Smooth muscle cell (in vitro differentiated cells): ENCODE measurements at regions not wholly inside any gene's neighbourhood (a gene's known extent, or its start where the extent isn't known, plus 50 kb on each side); places are given as distances from the start of the nearest gene placed in this dataset.
A peak's percentile ranks its signal among the peaks of the same experiment; 100 is the strongest.

Source experiments
- DNase-seq: peaks from one replicate; lab custom pipeline; 2025; ENCODE audit not compliant: unreplicated experiment; lab: John Stamatoyannopoulos, UW
- H2AFZ ChIP-seq: fragments of 200-600 bp; sonication (generic); 2 replicates; pipeline ENCODE4 v1.6.0; 2016; ENCODE audit warnings: antibody characterized with exemption, low read depth, mild to moderate bottlenecking
- H3F3A ChIP-seq: fragments of 200-600 bp; sonication (generic); 2 replicates; pipeline ENCODE4 v1.6.0; 2017; ENCODE audit warnings: antibody characterized with exemption, low read depth
- H3K27ac ChIP-seq: fragments of 200-600 bp; sonication (generic); 2 replicates; pipeline ENCODE4 v1.5.1; 2016; ENCODE audit warnings: low read depth, mild to moderate bottlenecking
- H3K27me3 ChIP-seq: fragments of 200-600 bp; sonication (generic); 2 replicates; pipeline ENCODE4 v1.6.1; 2016; ENCODE audit warnings: low read depth, mild to moderate bottlenecking
- H3K36me3 ChIP-seq: fragments of 200-600 bp; sonication (generic); 2 replicates; pipeline ENCODE4 v1.5.1; 2016; ENCODE audit warnings: low read depth
- H3K4me1 ChIP-seq: fragments of 200-600 bp; sonication (generic); 2 replicates; pipeline ENCODE4 v1.5.1; 2016; ENCODE audit warnings: low read depth
- H3K4me2 ChIP-seq: fragments of 200-600 bp; sonication (generic); 2 replicates; pipeline ENCODE4 v1.6.0; 2016; ENCODE audit warnings: mild to moderate bottlenecking
- H3K4me3 ChIP-seq: fragments of 200-600 bp; sonication (generic); 2 replicates; pipeline ENCODE4 v1.5.1; 2016; ENCODE audit warnings: mild to moderate bottlenecking
- H3K79me2 ChIP-seq: fragments of 200-600 bp; sonication (generic); 2 replicates; pipeline ENCODE4 v1.6.0; 2016; ENCODE audit warnings: low read depth, mild to moderate bottlenecking
- H3K9ac ChIP-seq: fragments of 200-600 bp; sonication (generic); 2 replicates; pipeline ENCODE4 v1.6.0; 2016; ENCODE audit warnings: low read depth
- H3K9me3 ChIP-seq: fragments of 200-600 bp; sonication (generic); replicated peaks from 2 replicates; pipeline ENCODE4 v1.5.1; 2016; ENCODE audit warnings: low read depth
- H4K20me1 ChIP-seq: fragments of 200-600 bp; sonication (generic); 2 replicates; pipeline ENCODE4 v1.6.0; 2016; ENCODE audit warnings: low read depth
- CTCF ChIP-seq: fragments of 200-600 bp; sonication (generic); IDR thresholded peaks from 2 replicates; pipeline ENCODE4 v1.5.1; 2017; ENCODE audit warnings: borderline replicate concordance, mild to moderate bottlenecking, antibody characterized with exemption; ENCODE audit not compliant: insufficient read depth, poor library complexity, severe bottlenecking
- WGBS: methylation state at CpG from one replicate; pipeline ENCODE4 v1.1.7; 2016; ENCODE audit warnings: low lambda C conversion rate; 5-methylcytosine and 5-hydroxymethylcytosine counted together

- no peaks in the 10 kb centered on the region for H3K9me3 ChIP-seq
- TF ChIP-seq CTCF = no peak
- 86% methylated on average over 7 of the region's 7 CpGs for WGBS
These were observed 311.4 kb downstream of the CBLN1 start for GRCh38 chr16:48970216-48970615.

DNA sequence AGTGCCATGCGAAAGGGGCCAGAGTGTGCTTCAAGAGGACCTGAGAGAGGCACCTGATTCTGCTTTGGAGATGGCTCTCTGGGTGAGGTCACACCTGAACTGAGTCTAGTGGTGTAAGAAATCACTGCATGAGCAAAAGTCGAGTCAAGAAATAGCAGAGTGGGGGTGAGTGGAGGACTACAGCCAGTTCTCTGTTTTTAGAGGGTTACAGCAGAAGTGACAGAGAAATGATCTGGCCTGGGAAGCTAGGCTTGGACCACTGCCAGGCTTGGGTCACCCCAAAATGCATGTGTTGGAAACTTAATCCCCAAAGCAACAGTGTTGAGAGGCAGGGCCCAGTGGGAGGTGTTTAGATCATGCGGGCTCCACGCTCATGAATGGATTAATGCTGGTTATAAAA, 312.0 kb downstream of the CBLN1 start:
- Histone ChIP-seq H3K4me1 (no peaks in the 10 kb centered on the region), H3K4me2 (no peak overlapping the region), H2AFZ (no peak overlapping the region), H3K9ac (no peak overlapping the region), H3K27ac (no peak overlapping the region), H3K27me3 (no peaks in the 10 kb centered on the region), H4K20me1 (no peaks in the 10 kb centered on the region), H3F3A (peaks cover 4% of the 10 kb centered on the region), H3K79me2 (no peaks in the 10 kb centered on the region), H3K4me3 (no peak overlapping the region), H3K9me3 (no peaks in the 10 kb centered on the region), H3K36me3 (no peaks in the 10 kb centered on the region)
- no peak for DNase-seq
- TF ChIP-seq CTCF = no peak
- WGBS = 98% methylated on average over 4 of the region's 4 CpGs

More at GRCh38 chr16:48970216-48970615, 311.4 kb downstream of the CBLN1 start:
- H3K4me2 ChIP-seq = no peak overlapping the region
- H3K79me2 ChIP-seq = no peaks in the 10 kb centered on the region
- no peak overlapping the region for H3K27ac ChIP-seq
- no peak overlapping the region for H3K9ac ChIP-seq
- no peaks in the 10 kb centered on the region for H4K20me1 ChIP-seq
- no peaks in the 10 kb centered on the region for H3F3A ChIP-seq
- no peak overlapping the region for H2AFZ ChIP-seq
- no peak for DNase-seq
- no peaks in the 10 kb centered on the region for H3K27me3 ChIP-seq
- no peak overlapping the region for H3K4me3 ChIP-seq
- no peaks in the 10 kb centered on the region for H3K36me3 ChIP-seq
- H3K4me1 ChIP-seq = no peaks in the 10 kb centered on the region

DNA sequence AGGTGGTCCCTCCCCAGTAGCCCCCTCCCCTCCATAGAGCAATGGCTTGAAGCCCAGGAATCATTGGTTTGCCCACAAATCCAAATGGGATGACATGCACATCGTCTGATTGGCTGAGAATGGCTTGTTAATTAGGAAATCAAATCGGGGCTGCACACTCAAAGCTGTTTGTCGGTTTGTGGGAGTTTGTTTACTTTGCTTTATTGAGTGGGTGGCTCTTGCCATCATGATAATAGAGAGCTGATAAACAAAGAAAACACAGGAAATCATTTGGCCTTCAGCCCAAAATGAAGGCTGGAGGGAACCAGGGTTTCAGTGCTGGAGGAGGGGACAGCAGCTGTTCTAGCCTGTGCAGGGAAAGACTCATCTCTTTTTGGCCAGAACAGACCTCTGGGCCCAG, 316.3 kb downstream of the CBLN1 start:
- peak overlapping the region; percentile 4 for H3K4me2 ChIP-seq
- H4K20me1 ChIP-seq = no peaks in the 10 kb centered on the region
- no peak overlapping the region for H3K4me3 ChIP-seq
- no peak for DNase-seq
- WGBS = 28% methylated on average over 3 of the region's 3 CpGs
- no peak overlapping the region for H2AFZ ChIP-seq
- no peaks in the 10 kb centered on the region for H3K4me1 ChIP-seq
- no peaks in the 10 kb centered on the region for H3K36me3 ChIP-seq
- no peaks in the 10 kb centered on the region for H3K79me2 ChIP-seq
- H3K27me3 ChIP-seq = no peaks in the 10 kb centered on the region
- H3F3A ChIP-seq = peaks cover 4% of the 10 kb centered on the region
- TF ChIP-seq CTCF = no peak
- no peak overlapping the region for H3K9ac ChIP-seq
- H3K27ac ChIP-seq = no peak overlapping the region
- no peaks in the 10 kb centered on the region for H3K9me3 ChIP-seq

DNA sequence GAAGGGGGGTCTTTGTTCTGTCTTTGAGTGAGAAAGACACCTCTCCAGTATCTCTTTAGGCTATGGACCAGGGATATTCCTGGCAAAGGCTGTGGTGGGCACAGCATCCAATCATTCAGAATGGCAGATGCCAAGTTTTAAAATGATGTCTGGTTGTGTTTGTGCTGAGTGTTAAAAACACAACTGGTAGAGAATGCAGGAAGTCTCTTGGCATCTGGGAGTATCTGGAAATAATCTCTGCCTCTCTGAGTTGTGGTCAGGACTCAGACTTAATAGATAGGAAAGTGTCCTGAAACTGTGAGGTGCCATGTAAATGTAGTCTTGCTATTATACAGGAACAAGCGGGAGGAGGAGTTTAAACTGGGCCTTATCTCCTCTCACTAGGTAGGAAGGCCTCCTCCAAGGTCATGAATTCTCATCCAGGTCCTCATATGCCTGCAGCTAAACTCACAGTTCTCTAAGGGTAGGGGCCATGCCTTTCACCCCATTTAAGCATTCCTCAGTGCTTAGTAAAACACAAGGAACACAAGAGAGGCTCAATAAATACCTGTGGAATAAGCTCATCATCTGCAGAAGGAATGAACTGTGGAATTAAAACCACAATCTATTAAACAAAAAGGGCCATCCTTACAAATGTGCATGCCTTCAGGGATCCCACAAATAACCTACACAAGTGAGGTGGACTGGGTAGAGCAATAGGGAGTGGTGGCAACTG, 317.6 kb downstream of the CBLN1 start:
- TF ChIP-seq CTCF = no peak
- no peaks in the 10 kb centered on the region for H3K36me3 ChIP-seq
- 32% methylated on average over 1 of the region's 1 CpG for WGBS

More for the DNA sequence above, 317.6 kb downstream of the CBLN1 start:
- Histone ChIP-seq H3K27me3 (no peaks in the 10 kb centered on the region), H3K27ac (peak overlapping the region; percentile 69), H4K20me1 (no peaks in the 10 kb centered on the region), H3K4me2 (peak overlapping the region; percentile 60), H3K79me2 (no peaks in the 10 kb centered on the region), H3F3A (peaks cover 4% of the 10 kb centered on the region), H3K4me3 (no peak overlapping the region), H2AFZ (no peak overlapping the region), H3K4me1 (no peaks in the 10 kb centered on the region), H3K9me3 (no peaks in the 10 kb centered on the region), H3K9ac (peak overlapping the region; percentile 6)
- DNase-seq = no peak
